ELF-1 (cell line): ENCODE measurements at regions not wholly inside any gene's neighbourhood (a gene's known extent, or its start where the extent isn't known, plus 50 kb on each side); places are given as distances from the start of the nearest gene placed in this dataset.
A peak's percentile ranks its signal among the peaks of the same experiment; 100 is the strongest.
"Not testable (repeated sequence)": the region's sequence is repeated elsewhere in the genome, so short reads cannot be mapped to it uniquely, and the experiment has no call there.

Source experiments
- DNase-seq: peaks from one replicate; pipeline ENCODE4 v3.0.0-alpha.2; 2016; ENCODE audit warnings: low read depth, low spot score

GRCh38 chr2:144645083-144645778, 125.3 kb upstream of the ZEB2 start:
- no peak for DNase-seq

DNA sequence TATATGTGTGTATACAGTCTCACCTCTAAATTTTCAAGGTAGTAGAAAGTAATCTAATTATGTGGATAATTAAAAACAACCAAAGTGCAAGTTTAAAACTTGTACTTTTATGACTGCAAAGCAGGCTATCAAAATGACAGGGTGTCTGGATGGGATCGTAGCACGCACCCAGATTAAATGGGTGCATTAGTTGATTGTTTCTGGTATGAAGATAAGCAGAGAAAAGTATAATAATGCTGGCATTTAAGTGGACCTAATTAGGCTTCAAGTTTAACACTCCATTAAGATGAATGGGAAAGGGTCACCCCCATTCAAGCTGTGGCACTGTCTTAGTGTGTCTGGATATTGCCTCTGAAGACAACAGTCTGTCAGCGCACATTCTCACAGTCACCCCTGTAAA, 124.6 kb upstream of the ZEB2 start:
- no peak for DNase-seq

DNA sequence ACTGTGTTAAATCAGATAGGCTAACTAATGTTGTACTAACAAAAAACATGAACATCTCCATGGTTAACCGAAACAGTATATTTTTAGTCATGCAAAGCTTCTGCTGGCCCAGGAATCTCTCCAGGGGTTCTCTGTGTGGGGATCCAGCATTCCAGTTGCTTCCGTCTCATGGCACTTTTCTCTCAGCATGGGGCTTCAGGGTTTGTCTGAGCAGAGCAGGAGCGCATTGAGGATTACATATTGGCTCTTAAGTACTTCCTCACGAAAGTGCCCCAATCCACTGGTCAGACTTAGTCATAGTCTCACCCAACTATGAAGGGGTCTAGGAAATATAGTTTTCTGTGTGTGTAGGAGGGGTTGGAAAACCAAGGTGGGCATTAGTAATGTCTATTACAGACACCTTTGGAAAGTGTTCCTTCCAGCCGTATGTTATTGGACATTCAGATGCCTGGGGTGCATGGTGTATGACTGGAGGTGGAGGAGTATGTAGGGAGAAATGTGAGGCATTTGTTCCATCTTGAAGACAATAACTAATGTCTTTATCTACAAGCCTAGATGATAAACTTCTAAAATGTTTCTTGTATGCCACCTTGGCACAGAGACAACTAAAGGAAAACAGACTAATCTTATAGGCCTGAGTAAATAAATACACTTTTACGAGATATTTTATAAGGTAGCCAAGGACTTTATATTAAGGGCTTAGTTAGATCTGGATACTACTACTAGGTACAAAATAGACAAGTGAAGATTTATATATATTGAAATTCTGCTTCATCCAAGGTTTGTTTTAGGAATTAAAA, 123.8 kb upstream of the ZEB2 start:
- DNase-seq, result peak; percentile 39

- DNase-seq, result no peak
Measured at GRCh38 chr2:144642856-144643255, 122.9 kb upstream of the ZEB2 start.

- DNase-seq, result peak; percentile 17
Measured at GRCh38 chr2:144642131-144642530, 122.2 kb upstream of the ZEB2 start.

GRCh38 chr2:144638250-144638649, 118.3 kb upstream of the ZEB2 start:
- DNase-seq, result not testable (repeated sequence)

DNA sequence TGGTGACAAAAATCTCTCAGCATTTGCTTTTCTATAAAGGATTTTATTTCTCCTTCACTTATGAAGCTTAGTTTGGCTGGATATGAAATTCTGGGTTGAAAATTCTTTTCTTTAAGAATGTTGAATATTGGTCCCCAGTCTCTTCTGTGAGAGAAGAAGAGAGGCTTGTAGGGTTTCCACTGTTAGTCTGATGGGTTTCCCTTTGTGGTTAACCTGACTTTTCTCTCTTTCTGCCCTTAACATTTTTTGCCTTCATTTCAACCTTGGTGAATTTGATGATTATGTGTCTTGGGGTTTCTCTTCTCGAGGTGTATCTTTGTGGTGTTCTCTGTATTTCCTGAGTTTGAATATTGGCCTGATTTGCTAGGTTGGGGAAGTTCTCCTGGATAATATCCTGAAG, 116.9 kb upstream of the ZEB2 start:
- not testable (repeated sequence) for DNase-seq

DNA sequence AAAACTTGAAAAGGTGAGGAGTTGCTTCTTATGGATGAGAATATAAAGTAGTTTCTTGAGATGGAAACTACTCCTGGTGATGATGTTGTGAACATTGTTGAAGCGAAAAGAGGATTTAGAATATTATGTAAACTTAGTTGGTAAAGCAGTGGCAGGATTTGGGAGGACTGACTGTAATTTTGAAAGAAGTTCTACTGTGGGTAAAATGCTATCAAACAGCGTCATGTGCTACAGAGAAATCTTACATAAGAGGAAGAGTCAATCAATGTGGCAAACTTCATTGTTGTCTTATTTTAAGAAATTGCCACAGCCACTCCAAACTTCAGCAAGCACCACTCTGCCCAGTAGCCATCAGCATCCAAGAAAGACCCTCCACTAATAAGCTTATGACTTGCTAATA, 112.9 kb upstream of the ZEB2 start:
- no peak for DNase-seq

GRCh38 chr2:144631636-144632035, 111.7 kb upstream of the ZEB2 start:
- no peak for DNase-seq

GRCh38 chr2:144630459-144631215, 110.7 kb upstream of the ZEB2 start:
- no peak for DNase-seq

DNA sequence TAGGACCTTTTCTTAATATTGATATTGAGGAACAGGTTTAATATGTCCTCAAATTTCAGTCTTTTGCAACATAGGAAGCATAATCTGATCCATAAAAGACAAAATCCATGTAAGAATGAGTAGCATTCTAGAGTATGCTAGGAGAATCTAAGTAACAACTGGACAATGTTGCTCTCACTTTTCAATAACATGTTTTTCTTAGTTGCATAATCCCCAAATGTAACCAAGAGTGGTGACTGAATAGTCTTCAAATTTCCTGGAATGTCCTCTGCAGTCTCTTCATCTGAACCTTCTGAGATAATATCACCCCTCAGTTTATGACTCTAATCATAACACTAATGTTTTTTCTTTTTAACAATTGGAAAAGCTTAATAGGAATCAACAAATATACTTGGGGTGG, 110.0 kb upstream of the ZEB2 start:
- no peak for DNase-seq

- no peak for DNase-seq
Measured at GRCh38 chr2:144628566-144628965, 108.6 kb upstream of the ZEB2 start.

GRCh38 chr2:144625626-144626025, 105.7 kb upstream of the ZEB2 start:
- DNase-seq, result no peak

DNA sequence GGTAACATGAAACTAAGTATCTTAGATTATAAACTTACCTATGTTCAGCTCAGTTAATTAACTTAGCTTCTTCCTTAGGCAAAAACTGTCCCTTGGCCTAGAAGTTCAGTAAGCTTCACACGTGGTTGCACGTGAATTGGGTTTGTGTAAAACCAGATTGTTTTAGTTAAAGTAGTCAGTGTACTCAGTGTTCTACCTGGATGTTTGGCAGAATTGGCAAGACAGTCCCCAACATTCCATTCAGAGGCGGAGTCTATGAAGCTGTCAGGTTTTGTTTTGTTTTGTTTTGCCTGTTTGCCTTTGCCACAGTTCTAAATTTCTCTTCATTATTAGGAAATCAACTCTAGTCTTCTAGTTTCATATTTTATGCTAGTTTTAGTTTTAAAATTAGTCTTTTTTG, 105.3 kb upstream of the ZEB2 start:
- DNase-seq, result no peak

GRCh38 chr2:144624451-144624850, 104.5 kb upstream of the ZEB2 start:
- no peak for DNase-seq

GRCh38 chr2:144622373-144622772, 102.5 kb upstream of the ZEB2 start:
- not testable (repeated sequence) for DNase-seq

- no peak for DNase-seq
Measured at GRCh38 chr2:144621266-144621665, 101.3 kb upstream of the ZEB2 start.

DNA sequence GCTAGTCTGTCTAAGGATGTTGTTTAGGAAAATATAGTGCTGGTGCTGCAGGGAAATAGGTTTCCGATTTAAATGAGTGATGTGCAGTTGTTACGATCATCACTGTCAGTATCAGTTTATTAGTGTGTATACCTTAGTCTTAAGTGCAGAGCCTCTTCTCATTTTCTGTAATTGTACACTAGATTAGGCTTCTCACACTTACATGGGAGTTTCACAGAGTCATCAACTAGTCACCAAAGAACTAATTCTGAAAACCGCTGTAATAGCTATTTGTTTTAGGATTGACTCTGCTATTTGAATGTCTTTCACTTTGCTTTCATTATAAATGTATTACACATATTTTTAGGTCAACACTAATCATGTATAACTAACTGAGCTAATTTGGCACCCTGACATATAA, 99.8 kb upstream of the ZEB2 start:
- DNase-seq, result no peak

- DNase-seq, result not testable (repeated sequence)
Measured at GRCh38 chr2:144617171-144617570, 97.3 kb upstream of the ZEB2 start.

- no peak for DNase-seq
Measured at GRCh38 chr2:144615866-144616565, 96.1 kb upstream of the ZEB2 start.

GRCh38 chr2:144607891-144608521, 88.1 kb upstream of the ZEB2 start:
- DNase-seq, result no peak
